ENCODE measurements at regions not wholly inside any gene's neighbourhood (a gene's known extent, or its start where the extent isn't known, plus 50 kb on each side); places are given as distances from the start of the nearest gene placed in this dataset.

DNA sequence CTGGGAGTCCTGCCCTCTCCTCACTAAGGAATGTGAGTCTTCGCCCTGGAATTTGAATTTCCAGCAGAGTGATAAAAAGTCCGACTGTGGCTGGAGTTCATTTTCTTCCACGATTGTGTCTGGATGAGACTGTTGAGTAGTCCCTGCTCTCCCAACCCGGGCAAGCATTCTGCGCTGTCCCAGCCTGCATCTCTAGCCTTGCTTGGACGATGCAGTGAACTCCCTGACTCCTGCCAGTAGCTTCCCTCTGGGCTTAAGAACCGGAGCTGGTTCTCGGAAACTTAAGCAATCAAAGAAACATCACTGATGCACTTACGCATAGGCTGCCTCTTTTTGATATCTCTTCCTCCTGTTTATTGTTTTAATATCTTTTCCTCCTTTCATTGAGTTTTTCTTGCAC, 116.0 kb upstream of the FZD8 start:
- DNase-seq = no peak

DNA sequence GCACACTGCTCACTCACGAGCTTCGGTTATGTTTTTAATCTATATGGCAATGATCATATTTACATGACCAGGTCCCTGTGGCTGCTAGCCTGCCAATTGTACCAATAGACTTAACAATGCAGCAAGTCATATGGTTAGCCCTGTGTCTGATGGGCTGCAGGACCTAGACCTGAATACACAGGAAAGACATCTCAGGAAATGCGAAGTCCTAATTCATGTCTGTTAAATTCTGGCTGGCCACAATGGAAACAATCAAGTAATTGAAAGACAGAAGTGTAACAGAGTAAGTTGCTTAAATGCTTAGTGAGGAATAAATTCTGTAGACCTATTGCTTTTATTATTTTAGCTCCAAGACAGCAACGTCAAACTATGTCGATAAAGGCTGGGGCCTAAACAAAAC, 112.4 kb upstream of the FZD8 start:
- DNase-seq = no peak

DNA sequence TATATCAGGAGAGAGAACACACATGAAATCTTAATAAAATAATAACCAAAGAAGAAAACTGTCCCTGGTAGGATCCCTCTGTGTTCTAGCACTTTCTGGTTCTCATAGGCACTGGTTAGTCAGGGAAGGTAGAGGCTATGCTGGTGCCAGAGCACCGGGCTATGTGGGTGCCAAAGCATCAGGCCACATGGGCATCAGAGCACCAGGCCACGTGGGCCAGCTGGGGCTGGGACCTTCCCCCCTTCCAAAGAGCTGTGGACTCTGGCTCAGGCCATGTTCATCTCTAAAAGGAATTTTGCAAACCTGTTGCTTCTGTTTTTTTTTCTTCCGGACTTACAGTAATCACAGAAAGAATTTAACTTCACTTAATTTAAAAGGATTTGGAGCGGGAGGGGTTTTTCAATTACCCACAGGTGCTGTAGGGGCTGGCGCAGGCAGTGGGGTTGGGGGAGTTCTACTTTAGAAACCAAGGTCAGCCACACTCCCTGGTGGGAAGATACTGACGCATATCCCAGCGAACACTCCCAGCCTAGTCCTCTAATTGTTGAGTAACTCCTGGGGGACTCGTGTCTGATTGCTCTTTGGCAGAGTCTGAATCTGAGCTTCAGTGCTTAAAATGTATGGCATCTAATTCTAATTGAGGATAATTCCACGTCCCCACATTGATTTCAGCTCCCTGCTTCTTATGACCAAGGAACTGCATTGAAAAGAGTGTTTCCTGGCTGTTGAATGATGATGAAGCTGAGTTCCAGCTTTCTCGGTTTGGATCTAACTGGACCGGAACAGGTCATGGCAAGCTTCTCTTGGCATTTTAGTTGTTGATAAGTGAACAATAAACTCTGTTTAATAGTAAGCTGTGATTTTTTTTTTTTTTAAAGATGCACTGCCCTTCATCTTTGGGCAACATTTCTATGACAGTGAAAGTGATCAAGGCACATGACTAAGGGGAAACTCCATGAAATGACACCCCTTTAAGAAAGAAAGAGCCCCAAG, 110.7 kb upstream of the FZD8 start:
- DNase-seq = no peak

DNA sequence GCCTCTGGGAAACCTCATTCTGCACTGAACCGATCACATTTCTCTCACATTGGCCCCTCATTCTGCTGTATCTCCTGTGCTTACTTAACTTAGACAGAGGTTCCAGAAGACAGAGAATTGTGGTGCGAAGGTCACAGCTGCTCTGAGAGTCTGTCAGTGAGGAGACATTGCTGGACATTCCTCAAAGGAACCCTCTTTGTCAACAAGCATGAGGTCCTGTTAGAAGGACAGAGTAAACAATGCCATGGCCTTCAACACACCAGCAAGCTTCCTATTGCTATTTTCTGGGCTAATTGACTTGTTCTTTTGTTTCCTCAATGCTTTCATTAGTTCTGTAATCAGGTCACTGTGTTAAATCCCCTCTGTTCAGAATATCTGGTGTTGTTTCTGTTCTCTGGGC, 109.3 kb upstream of the FZD8 start:
- no peak for DNase-seq

DNA sequence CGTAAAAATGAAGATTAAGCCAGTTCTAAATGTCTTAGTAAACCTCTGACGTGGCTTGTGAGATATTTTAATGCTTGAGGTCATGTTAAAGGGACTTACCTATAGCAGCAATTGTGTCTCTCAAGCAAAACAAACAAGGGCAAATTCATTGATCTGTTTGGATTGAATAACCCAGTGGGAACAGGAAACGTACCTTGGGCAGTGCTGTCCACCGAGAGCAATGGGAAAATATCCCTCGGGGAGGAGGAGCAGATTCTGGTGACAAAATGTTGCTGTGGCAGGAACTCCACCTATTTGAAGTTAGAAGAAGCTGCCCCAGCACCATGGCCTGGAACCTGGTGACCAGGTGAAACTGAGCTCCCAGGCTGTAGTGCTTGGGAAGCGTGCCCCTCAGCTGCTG, 107.1 kb upstream of the FZD8 start:
- DNase-seq = no peak

DNA sequence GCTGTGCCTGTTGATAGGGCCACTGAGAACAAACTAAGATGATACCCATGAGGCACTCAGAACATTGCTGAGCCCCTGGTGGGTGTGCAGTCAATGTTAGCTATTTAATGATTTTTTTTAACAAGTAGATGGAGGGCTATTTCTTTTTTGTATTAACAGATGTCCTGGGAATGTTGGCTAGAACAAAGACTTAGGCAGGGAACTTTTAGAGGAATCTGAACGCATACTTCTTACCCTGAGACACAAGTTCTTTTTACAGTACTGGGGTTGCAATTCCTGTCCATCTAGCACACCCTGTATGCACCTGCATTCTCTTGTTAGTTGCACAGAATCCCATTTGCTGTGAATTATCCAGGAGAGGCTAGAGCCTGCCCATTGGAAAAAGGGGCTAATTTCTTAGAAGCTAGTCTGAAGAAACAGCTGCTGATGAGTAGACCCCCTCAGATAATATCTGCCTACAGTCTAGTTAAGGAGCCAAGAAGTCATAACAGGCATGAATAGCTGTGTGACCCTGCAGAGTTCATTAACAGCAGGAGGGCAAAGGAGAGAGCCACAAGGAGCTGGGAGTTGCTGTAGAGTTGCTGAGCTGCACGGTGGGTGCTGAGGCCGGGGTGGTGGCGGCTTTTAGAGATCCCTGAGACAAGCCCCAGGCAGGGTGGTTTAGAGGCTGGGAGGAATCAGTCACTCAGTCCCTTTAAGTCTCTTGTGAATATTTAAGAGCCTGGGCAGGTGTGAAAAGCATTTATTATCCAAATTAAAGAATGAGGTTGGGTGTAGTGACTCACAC, 103.7 kb upstream of the FZD8 start:
- no peak for DNase-seq

DNA sequence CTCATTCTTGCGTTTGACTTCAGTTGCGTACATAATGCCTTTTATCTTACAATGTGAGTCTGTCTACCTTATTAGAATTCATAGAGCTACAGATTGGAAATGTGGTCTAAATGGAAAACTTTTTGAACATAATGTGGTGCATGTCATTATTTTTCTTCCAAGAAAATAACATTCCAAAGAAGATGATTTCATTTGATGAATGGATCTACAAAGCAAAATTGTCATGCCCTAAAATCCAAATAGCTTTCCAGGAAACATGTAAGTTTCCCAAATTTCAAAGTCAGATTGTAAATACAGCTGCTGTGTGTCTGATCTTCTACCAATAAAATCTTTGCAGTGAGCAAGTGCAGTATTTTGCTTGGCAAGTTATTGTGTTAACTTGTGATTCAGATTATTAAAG, 101.8 kb upstream of the FZD8 start:
- DNase-seq = no peak

DNA sequence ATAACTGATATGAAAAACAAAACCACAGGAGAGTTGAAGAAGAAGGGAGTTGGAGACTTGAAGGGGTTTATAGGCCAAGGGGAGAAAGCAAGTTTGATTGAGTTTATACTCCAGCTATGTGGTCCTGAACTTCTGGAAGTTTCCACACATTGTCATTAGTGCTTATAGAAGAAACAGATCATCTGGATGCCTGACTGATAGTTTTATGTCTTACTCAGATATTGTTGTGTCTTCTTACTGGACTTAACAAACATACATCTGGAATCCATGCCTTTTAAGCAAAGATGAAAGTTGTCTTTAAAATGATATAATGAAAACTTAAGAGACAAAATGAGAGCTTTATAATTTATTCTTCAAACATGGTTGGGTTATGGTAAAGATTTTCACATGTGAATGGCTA, 101.3 kb upstream of the FZD8 start:
- no peak for DNase-seq

DNA sequence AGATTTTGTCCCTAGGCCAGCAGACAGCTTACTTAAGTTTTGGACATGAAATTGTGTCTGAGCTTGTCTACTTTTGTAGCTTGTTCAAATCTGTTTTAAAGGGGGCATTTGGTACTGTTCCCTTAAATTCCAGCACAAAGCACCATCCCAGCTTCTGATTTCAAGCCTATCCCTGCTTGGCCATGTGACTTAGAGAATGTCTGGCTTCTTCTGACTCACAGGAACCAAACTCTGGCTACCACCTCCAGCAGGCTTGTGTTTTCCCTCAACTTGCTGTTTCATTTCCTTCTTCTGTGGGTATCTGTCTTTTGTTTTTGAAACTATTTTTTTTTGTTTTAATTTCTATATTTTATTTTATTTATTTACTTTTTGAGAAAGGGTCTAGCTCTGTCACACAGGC, 97.9 kb upstream of the FZD8 start:
- no peak for DNase-seq

DNA sequence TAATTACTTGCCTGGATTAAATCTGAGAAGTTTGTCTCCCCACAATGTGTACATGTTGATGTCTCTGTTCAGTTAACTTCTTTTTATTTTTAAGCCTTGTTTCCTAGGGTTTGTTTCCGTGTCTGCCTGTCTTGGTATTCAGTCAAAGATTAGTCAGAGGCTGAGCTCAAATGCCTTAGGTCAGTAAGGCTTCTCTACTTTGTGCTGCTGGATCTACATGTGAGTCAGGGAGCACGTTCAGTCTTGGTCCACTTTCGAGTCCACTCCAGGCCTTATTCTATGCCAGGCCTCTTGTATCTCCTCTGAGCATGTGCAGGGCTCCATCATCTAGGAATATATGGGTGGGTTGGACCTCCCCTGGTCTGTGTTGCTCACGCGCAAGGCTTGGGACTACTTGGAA, 93.3 kb upstream of the FZD8 start:
- DNase-seq = no peak

DNA sequence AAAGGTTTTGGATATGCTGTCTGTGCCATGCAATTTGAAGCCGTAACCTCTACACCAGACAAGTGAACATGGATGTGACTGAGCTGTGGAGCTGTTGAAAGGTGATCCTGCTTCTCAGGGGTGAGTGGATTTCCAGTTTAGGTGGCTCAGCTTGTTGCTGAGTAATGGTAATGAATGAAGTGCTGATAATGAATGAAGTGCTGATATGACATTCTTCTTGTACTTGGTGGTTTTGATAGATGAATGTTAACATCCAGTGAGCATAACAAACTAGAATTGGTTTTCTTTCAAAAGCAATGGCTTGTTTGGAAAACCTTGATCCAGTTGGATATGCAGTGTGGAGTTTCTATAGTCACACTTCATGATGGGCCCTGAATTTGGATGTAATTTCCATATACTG, 89.7 kb upstream of the FZD8 start:
- DNase-seq = no peak

DNA sequence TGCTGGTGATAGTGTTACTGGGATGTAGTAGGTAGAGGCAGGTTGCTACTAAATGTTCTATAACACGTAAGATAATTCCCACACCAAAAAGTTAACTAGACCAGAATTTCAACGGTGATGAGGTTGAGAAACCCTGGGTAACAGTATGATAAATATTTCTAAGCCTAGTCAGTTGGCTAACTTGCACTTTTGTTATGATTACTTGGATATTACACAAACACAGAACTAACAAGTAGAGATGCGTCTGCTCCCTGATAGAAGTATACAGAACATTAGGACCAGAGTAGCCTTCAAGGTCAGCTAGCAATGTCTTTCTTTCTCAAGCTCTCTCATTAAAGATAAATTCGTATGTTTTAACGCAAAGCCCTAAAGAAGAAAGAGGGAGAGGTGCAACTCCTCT, 86.2 kb upstream of the FZD8 start:
- DNase-seq = no peak

DNA sequence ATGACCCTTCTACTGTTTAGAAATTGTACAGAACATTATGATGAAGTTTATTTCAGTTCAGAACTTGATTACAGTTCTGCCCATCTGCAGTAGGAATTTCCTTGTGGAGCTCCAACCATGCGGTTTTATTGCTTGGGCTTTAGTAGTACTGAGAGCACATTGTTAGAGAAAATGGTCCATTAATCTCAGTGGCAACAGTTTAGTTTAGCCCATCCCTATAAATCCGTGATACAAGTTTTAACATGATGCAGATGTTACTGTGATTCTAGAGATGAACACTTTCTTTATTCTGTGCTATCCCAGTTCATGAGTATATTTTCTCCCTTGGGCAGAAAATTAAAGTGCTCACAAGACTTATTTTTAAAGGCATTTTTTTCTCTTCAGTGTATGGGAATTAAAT, 84.8 kb upstream of the FZD8 start:
- no peak for DNase-seq

DNA sequence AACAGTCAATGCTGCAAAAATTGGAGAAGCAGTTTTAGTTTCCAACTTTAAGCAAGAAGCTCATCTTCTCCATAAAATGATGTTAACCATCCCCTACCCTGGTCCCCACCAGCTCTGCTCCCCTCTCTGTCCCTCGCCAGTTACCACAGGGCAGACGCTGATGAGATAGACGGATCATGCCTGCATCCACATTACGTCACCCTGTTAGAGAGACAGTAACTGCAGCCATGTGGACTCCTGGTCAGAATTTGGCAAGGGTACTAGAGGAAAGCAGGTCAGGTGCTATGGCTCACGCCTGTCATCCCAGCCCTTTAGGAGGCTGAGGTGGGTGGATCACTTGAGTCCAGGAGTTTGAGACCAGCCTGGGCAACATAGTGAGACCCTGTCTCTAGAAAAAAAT, 81.9 kb upstream of the FZD8 start:
- DNase-seq = no peak

DNA sequence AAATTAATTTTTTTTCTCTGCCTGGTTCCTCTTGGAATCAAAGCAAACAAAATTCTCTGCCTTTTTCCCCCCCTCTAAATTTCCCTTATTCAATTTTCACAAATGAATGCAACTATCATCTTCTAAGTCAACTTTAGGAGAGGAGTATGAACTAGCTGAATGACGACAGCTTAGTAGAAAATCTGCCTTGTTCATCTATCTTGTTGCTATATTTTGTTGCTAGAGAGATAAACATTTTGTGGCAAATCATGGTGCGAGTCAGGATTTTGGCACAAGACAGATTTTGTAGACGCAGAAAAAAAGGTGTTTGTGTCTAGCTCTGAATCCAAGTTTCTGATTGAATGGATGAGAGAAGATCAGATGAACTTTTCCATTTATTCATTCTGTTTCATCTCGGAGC, 81.0 kb upstream of the FZD8 start:
- DNase-seq = no peak

DNA sequence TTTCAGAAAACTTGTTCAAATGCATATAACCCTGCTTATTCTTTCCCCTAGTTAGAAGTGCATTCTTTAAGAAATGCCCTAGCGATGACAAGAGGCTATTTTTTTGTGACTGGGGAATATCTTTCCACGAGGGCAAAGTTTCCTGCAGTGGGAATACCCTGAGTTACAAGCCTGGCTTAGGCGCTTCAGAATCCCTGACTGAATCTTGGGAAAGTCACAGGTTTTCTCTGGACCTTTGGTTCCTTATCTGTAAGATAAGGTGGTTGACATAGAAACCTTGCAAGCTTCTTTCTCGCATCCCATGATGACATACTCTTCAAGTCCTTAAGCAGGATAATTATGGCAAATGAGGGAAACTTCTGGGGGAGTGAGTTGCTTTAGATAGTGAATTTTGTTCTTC, 80.5 kb upstream of the FZD8 start:
- no peak for DNase-seq

DNA sequence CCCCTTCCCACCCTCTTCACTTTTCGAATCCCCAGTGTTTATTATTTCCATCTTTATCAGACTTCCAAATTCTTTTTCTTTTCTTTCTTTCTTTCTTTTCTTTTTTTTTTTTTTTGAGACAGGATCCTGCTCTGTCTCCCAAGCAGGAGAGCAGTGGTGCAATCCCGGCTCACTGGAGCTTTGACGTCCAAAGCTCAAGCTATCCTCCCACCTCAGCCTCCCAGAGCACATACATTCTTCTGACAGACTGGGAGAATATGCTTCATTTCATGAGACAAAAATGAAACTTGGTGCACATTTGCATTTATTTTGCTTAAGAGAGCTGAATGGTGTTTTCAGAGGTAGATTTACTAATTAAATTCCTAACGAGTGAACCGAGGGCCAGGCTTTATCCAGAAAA, 80.1 kb upstream of the FZD8 start:
- no peak for DNase-seq

DNA sequence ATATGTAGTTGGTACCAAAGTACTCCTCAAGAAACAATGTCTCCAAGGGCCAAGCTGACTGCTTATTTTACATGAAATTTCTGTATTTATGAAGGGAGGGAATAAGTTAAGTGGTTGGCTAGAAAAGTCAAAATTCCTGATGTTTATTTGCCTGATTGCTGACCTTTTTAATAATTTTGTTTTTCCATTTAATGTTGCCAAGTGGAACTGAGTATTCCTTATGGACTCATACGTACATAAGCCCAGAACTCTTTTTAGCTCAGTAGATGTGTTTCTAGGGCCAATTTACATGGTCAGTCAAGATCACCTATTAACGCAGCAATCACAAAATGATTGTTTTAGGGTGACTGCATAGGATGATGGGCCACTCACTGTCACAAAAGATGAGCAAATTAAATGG, 78.3 kb upstream of the FZD8 start:
- DNase-seq = no peak

DNA sequence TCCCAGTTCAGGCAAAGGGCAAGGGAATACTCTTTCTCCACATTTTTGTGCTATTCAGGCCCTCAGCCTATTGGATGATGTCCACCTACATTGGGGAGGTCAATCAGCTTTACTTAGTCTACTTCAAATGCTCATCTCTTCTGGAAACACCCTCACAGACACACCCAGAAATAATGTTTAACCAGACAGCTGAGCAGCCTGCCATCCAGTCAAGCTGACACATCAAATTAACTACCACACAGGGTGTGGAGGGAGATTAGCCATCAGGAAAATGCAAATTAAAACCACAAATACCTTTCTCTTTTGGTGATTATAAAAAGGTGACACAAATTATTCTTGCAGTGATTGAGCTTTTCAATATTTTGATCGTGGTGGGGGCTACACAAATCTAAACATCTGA, 74.7 kb upstream of the FZD8 start:
- DNase-seq = no peak

DNA sequence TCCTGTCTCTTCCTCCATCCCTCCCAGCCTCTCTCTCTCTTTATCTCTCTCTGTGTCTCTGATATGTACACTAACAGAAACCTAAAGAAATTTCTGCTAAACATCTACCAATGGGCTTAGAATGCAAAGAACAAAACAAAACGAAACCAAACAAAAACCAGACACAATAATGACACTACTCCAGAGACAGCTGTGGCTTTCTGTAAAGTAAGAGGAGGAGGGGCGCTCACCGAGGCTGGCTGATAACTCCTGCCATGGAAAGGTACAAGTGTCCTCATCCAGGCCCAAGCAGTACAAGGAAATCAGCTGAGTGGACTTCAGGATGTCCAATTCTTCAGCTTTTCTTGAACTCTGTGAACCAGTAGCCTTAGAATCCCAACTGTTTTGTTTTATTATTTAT, 70.4 kb upstream of the FZD8 start:
- no peak for DNase-seq

DNA sequence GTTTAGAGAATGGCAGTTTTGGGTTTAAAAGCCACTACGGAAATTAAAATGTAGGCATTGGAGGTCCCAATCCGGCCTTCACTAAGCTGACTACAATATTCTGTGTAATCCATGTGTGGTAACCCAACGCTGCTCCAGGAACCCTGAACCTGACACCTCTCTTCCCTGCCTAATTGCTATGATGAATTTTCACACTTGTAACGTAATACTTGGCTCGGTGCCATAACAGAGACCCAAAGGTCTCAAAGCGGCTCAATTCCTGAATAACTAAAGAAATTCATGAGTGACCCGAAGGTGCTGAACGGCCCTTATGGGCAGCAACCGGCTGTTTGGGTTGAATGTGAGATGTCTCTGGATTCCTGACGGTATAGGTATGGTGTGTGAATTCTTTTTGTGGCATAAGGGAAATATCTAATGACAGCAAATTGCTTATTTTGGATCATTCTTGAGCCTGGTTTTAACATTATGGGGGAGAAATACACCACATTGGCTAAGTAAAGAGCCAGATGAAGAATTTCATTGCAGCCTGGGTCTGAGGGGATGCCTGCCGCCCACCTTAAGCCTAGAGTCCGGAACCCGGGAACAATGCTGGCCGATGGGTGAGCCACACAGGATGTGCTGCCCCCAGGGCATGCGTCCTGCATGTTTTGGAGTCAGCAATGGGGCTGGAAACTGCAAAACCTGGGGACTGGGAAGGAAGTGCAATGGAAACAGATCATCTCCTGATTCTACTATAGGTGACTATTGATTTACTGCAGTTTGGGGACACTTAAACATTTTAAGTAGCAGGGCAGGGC, 69.7 kb upstream of the FZD8 start:
- DNase-seq = no peak
